Astrocyte of the hippocampus (primary cell): ENCODE measurements at regions not wholly inside any gene's neighbourhood (a gene's known extent, or its start where the extent isn't known, plus 50 kb on each side); places are given as distances from the start of the nearest gene placed in this dataset.
A peak's percentile ranks its signal among the peaks of the same experiment; 100 is the strongest.
"Not testable (repeated sequence)": the region's sequence is repeated elsewhere in the genome, so short reads cannot be mapped to it uniquely, and the experiment has no call there.

Source experiments
- DNase-seq: peaks from one replicate; pipeline ENCODE4 v3.0.0; 2011; ENCODE audit warnings: low read depth, low spot score

DNA sequence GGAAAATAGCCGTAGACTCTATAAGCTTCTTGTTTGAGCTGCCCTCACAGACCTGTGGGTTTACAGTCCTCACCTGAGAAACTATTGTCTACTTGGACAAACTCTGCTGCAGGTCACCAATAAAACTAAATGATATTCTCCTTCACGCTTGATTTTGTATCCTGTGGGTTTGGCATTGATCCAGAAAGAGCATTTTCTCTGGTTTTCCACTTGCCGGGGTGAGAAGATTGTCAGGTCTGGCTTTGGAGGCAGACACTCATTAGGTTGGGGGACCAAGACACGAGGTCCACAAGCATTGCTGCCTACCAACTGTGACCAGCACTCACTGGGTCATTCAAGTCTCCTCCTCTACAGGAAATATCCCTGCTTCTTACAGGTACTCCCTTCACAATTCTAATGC, 68.5 kb downstream of the CDC14C start:
- no peak for DNase-seq

DNA sequence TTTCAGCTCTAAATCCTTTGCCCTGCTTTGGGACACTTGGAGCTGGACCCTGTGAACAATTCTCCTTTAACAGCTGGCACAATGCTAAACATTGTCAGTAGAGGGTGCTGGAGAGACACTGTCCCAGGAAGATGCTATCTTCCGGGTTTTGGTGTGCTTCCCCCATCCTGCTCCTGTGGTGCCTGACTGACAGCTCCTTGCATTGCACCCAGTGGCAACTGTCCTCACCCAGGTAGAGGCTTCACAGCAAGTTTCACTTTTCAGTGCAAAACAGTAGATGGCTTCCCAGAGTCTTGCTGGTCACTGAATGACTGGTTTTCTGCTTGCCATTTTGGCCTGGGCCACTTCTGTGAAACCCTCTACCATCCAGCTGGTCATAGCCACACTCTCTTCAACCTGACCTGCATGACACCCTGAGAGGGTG, 77.3 kb downstream of the CDC14C start:
- DNase-seq, result peak; percentile 4

DNA sequence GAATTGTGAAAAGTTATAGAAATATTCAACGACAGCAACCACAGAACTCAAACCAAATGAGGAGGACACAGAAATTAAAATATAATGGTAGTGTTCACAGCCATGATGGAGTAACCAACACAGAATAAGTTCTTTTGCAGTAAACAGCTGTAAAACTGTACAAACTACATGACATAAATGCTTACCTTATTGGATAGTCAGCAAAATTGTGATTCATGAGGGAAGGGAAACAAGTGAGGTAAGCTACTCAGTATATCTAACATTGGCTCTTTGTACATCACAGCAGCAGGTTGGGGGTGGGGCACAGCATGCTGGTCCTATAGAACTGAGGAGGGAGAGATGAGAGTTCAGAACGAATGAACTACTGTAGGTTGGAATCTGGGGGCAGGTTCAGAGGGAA, 86.4 kb downstream of the CDC14C start:
- DNase-seq, result no peak

DNA sequence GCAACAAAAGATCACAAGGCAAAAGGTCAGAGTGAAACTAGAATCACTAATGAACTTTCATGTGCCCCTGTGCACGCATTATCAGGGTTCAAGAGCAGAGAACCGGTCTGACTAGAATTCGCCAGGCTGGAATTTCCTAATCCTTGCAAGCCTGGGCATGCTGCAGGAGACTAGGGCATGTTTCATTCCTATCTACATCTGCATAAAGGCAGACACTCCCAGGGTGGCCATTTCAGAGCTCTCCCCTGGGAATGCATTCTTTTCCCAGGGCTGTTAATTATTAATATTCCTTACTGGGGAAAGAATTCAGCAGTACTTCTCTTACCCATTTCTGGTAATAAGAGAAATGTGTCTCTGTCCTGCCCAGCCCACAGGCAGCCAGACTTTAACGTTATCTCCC, 90.5 kb downstream of the CDC14C start:
- DNase-seq, result no peak

DNA sequence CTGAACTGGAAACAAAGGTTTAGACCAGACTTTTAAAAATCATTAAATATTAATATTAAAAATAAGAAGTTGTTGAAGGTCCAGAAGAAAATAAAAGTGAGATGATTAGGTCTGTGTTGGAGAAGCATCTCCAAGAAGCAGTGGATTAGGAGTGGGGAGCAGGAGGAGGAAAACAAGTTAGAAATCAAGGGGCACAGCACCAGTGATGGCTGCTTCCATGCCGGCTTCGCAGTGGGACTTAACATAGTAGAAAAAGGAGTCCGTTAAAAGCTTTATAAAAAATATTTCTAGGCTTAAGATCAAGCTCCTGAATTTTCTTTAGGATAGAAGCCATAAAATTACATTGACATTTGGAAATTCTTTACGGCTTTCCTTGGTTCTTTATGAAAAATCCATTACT, 95.8 kb downstream of the CDC14C start:
- no peak for DNase-seq

DNA sequence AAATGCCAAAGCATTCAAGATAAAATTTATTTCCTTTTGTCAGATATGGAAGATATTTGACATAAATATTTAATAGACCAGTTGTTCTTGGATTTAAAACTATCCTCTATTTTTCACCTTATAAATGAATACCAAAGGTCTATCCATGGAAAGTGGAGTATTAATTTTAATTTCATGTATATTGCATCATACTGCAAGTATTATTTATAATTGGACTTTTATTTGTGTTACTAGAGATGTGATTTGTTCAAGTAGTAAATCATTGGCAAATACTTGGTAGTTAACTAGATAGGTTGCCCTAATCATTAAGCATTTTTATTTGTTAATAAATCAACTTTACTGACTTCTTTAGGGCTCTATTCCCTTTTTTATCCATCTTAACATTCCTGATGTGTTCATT, 98.1 kb downstream of the CDC14C start:
- no peak for DNase-seq

DNA sequence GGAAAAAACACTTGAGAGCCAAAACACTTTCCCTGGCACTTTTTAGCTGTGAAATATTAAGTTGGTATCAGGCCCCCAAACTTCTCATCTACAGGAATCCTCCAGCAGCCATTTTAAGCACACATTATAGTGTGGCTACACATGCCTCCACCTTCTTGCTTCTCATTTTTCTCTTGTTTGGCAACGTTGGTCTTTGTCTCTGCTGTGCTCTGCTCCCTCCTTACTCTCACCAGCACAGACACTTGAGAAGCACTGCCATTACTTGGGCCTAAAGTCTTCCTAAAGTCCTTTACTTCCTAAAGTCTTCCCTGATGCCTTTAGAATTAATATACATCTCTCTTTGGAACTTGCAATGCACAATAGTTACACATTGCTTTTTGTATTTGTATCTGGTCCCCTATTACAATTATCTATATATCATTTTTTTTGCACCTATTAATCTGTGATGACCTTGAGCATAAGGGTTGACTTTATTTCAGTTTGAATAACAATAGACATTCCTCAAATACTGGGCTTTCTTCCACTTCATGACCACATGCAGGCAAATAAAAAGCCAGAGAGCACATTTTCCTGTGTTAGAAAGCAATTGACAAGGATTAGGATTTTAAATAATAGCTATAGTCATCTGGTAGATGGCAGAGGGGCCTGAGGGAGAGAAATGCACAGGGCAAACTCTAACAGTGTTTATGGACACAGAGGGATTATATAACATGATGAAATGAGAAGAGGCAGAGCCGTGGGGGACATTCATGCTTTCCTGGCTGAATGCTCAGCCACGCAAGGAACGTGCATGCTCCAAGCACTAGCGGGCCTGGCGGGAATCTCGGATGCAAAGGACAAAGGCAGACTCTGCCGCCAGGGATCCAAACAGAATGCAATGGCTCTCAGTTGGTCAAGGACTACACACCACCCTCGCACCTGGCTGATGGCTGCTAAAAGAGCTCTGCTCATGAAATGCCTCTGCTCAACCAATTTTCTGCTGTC, 99.3 kb downstream of the CDC14C start:
- peak; percentile 26 for DNase-seq

DNA sequence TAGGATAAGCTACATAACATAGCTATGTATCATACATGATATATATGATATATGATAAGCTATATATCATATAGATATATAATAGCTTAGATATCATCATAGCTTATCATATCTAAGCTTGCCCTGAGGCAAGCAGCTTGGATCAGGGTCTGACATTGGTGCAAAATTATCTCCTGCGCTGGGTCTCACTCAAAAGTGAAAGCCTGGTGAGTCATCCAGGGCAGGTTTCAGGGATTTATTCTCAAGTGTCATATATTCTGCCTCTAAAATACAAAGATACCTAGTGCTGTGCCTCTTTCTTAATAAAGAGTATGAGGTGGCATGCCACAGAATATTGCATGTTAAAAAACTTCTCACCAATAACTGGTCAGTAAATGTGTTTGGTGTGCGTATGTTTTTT, 105.9 kb downstream of the CDC14C start:
- DNase-seq, result no peak

DNA sequence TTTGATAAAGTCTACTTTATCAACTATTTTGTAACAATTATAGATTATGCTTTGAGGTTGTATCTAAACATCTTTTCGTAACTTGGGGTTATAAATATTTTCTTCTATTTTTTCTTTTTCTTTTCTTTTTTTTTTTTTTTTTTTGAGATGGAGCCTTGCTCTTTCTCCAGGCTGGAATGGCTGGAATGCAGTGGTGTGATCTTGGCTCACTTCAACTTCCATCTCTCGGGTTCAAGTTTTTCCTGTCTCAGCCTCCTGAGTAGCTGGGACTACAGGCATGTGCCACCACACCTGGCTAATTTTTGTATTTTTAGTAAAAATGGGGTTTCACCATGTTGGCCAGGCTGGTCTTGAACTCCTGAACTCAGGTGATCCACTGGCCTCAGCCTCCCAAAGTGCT, 108.8 kb downstream of the CDC14C start:
- DNase-seq, result not testable (repeated sequence)

DNA sequence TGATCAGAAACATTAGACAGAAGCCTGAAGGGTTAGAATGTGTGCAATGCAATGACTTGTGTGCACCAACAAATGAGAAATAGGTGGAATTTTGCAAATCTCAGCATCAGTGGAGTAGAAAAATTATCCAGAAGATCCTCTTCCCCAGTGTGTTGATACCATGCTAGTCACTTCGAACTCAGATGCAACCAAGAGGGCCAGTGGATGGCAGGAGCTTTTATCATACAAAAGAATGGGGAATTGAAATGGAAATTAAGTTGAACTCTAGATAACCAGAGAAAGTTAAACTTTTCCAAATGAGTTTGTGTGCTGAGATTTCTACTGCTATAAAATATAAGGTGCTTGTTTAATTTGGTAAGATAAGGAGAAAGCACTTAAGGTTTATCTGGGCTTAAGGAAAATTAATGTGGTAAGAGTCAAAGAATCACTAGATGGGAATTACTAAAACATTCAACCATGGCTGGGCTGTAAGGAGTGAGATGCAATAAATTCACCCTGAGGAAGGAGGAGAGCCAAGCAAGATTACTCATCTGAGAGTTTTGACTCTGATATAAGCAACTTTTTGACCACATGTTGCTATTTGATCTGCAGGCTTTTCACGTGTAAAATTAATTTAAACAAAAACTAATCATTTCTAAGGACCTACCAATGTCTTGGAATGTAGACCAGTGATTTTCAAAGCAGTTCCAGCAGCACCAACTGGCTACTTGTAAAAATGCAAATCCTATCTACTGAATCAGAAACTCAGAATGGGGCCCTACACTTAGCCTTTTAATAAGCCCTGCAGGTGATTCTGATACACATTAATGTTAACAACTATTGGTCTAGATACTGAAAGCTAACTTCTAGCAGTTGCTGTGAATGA, 113.2 kb downstream of the CDC14C start:
- no peak for DNase-seq

DNA sequence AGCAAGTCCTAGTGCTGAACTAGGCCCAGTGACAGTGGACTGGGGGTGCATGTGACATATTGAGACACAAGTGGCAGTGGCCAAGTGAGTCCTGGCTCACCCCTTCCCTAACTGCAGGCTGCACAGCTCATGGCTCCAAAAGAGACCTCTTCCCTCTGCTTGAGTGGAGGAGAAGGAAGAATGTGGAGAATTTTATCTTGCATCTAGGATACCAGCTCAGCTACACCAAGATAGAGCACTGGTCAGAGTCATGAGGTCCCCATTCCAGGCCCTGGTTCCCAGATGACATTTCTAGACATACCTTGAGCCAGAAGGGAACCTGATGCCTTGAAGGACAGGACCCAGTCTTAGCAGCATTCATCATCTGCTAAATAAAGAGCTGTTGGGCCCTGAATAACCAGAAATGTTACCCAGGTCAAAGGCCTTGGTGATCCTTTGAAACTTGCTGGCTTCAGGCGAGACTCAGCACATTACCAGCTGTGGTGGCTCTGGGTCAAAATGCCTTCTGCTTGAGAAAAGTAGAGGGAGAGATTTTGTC, 114.5 kb downstream of the CDC14C start:
- no peak for DNase-seq

DNA sequence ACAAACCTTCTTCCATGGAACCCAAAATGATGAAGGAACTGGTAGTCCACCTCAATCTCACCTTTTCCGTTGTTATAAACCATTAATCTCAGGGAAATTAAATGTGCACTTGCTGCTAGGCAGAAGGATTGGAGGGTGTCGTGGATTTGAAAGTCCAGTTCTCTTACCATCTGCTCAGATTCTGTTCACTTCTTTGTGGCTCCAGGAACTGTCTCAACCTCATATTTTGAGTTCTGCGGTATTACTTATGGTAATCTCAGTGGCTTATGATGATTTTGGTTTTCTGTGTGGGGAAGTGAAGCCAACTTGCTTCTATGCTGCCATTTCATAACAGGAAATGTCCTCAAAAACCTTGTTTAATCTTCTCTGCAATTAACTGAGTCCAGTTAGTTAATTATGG, 136.4 kb downstream of the CDC14C start:
- DNase-seq, result no peak

DNA sequence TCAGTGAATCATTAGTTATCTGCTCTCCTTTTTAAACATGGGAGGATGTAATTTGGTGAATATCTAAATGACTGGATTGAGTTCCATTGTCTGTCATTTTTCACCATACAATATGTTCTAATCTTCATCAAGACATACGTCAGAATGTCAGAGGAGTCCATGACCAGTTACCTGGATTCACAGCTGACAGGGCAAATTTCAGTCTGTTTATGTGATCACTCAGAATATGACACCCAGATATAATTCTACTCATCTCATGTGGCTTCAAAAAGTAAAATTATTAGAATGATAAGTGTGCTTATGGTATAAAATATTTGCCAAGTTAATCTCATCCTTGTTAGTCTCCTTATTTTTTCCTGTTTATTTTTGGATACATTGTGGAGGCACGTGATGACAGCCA, 150.2 kb downstream of the CDC14C start:
- no peak for DNase-seq

- no peak for DNase-seq
These were observed 156.6 kb downstream of the CDC14C start for GRCh38 chr7:49080896-49081475.

GRCh38 chr7:49088017-49088416, 163.7 kb downstream of the CDC14C start:
- DNase-seq, result no peak

DNA sequence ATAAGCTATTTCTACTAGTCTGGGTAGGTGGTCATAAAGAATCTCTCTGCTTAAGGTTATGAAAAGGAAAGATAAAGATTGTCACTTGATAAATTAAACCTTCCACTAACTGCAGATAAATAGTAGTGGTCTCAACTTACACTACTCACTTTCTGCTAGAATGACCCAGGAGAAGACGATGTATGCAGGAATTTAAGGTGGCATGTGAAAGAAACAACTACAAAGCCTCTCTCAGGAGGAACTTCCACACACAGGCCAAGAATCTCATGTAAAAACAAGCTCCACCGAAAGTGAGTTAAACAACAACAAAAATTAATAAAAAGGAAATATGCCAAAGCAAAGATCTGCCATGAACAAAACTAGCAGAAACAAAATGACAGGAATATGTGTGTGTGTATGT, 165.4 kb downstream of the CDC14C start:
- DNase-seq, result no peak

GRCh38 chr7:49091089-49091488, 166.7 kb downstream of the CDC14C start:
- DNase-seq, result no peak

- DNase-seq, result no peak
These were observed 167.2 kb downstream of the CDC14C start for GRCh38 chr7:49091519-49091918.

GRCh38 chr7:49093218-49093617, 168.9 kb downstream of the CDC14C start:
- DNase-seq, result no peak

- no peak for DNase-seq
These were observed 170.5 kb downstream of the CDC14C start for GRCh38 chr7:49094866-49095265.

GRCh38 chr7:49099587-49100326, 175.4 kb downstream of the CDC14C start:
- DNase-seq, result no peak
